ENCODE measurements at regions not wholly inside any gene's neighbourhood (a gene's known extent, or its start where the extent isn't known, plus 50 kb on each side); places are given as distances from the start of the nearest gene placed in this dataset.

DNA sequence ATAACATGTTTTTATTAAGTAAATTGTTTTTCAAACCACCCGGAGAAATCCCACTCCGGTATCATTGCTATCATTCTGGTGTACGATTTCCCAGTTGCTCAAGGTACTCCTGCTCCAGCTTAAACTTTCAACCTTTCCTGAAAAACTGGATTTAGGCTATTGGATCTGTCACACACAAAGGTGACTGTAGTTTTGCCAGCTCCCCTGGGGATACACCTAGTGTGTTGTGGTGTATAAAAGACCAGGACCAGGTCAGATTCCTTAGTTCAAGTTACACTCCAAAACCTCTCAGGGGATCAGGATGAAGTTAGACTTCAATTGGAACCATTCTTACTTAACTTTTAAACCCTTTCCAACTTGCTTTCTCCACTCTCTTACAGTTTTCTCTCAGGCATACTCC, 303.9 kb downstream of the NOVA1 start:
- DNase-seq, result no peak

- DNase-seq, result no peak
Observed at GRCh38 chr14:26289891-26290486, 307.8 kb downstream of the NOVA1 start.

DNA sequence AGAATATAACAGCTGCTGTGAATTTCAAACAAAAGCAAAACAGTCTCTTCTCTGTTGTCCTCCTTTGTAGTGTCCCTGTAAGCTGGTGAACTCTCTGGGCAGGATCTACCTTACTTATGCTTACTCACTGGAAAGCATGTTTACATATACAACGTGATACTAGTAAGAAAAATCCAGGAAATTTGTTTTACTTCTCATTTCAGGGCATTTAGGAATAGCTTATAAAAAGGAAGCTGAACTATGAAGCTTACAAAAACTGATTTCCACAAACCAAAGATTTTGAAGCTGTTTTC, 311.0 kb downstream of the NOVA1 start:
- no peak for DNase-seq

GRCh38 chr14:26286081-26286912, 311.5 kb downstream of the NOVA1 start:
- DNase-seq, result no peak

DNA sequence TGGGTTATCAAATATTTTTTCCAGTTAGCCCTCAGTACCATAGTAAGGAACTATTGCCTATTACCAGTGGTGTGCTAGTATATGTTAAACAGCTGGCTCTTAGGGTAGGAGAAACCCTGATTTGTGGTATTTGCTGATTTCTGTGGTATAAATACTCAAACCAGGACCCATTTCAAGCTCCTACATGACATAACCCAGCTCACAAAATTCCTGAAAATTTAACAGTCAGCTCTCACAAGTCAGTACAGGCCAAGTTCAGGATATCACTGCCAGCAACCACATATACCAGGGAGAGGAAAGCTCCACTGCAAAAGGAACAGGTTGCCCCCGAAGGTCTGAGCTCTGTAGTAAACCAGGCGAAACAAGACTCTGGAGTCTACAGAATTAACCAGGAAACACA, 315.3 kb downstream of the NOVA1 start:
- DNase-seq, result peak; percentile 34

- peak; percentile 57 for DNase-seq
Observed at GRCh38 chr14:26282011-26282410, 315.8 kb downstream of the NOVA1 start.

DNA sequence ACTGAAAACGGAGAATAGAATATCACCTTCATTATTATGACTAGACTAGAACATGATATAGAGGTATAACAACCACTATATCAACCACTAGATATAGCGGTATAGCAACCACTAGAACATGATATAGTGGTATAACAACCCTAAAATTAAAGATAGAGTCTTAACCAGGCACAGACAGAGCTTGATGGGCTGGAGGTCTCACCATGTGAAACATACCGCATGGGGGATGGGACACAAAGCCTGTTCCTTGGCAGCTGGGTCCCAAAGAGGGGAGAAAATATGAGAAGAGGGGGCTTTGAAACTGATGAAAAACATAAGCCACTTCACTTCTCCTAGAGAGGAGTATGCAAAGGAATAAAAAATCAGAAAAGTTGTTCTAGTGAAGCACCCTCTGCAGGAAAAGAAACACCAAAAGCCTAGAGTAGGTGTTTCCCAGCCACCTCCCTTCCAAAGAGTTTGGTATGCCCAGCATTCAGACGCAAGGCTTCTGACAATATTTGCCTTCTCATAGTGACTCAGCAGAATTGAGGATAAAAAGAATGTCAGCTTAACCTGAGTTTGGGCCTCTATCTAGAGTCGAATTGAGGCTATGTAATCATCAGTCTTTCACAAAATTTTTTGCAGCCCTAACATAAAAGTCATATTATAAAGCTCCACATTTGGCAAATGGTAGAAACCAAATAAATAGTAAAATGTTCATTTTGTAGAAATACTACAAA, 316.4 kb downstream of the NOVA1 start:
- DNase-seq, result peak; percentile 63

GRCh38 chr14:26276757-26277156, 321.1 kb downstream of the NOVA1 start:
- peak; percentile 36 for DNase-seq

- DNase-seq, result no peak
Observed at GRCh38 chr14:26265170-26265685, 332.6 kb downstream of the NOVA1 start.

GRCh38 chr14:26261368-26262122, 336.3 kb downstream of the NOVA1 start:
- no peak for DNase-seq

- DNase-seq, result peak; percentile 25
Observed at GRCh38 chr14:26255213-26255612, 342.6 kb downstream of the NOVA1 start.

- no peak for DNase-seq
Observed at GRCh38 chr14:26252176-26252575, 345.7 kb downstream of the NOVA1 start.

- DNase-seq, result peak; percentile 14
Observed at GRCh38 chr14:26233118-26233517, 364.7 kb downstream of the NOVA1 start.

GRCh38 chr14:26218861-26219260, 379.0 kb downstream of the NOVA1 start:
- DNase-seq, result no peak

GRCh38 chr14:26217778-26218177, 380.1 kb downstream of the NOVA1 start:
- no peak for DNase-seq

- DNase-seq, result no peak
Observed at GRCh38 chr14:26216786-26217185, 381.0 kb downstream of the NOVA1 start.

DNA sequence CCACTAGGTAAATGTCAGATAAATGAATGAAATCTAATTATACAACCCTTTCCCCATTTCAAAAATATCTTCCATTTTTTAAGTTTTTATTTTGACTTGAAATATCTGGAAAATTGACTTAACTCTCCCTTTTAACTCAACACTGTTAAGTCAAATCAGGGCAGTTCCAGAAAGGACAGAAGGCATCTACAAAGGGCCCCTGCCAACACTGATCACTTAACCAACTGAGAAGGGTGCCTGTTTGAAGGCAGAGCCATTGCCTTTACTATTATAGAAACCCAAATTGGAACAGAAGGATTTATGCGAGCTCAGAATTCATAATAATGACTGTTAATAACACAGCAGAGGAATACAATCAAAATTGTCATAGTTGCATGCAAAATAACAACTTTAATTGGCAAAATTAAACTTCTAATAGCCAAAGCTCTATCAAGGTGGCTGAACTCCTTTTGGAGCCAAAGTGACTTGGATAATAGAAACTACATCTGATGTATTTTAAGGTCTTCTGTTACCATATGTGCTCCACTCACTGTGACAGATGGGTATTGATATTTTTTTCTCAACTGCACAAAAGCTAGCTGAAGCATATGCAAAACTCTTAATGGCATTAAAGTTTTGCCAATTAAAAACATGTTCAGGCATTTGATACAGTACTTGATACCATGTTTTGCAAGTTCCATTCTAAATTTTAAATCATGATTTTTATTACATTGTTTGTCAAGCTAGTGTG, 383.8 kb downstream of the NOVA1 start:
- no peak for DNase-seq

DNA sequence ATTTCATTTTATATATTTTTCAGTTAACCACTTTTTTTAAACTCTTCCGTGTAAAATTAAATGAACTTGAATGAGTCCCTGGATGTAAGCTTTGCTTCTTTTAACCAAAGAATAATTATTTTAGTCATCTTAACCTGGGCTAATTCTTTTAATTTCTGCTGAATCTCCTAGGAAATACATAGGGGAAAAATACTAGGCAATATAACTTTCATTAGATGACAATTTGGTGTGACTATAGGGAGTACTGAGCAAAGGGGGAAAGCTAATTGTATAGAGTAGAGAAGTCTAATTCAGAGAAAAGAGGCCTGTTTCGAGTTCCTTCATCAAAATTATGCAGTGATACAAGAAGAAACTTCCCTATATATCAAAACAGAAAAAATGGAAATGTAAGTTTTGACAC, 388.1 kb downstream of the NOVA1 start:
- no peak for DNase-seq

DNA sequence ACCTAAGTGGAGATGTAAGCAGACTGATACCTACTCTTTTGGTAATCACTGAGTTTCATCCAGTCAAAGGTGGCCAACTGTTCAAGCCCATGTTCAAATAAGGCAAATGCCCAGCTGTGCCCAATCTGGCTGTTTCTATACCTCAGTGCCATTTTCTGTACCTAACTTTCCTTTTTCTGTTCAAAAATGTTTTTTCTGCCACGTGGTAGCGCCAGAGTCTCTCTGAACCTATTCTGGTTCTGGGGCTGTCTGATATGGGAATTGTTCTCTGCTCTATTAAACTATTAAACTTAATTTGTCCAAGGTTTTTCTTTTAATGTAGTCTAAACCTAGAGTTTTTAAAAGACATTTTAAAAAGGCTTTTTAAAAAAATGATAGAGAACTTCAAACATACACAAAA, 391.2 kb downstream of the NOVA1 start:
- DNase-seq, result no peak

DNA sequence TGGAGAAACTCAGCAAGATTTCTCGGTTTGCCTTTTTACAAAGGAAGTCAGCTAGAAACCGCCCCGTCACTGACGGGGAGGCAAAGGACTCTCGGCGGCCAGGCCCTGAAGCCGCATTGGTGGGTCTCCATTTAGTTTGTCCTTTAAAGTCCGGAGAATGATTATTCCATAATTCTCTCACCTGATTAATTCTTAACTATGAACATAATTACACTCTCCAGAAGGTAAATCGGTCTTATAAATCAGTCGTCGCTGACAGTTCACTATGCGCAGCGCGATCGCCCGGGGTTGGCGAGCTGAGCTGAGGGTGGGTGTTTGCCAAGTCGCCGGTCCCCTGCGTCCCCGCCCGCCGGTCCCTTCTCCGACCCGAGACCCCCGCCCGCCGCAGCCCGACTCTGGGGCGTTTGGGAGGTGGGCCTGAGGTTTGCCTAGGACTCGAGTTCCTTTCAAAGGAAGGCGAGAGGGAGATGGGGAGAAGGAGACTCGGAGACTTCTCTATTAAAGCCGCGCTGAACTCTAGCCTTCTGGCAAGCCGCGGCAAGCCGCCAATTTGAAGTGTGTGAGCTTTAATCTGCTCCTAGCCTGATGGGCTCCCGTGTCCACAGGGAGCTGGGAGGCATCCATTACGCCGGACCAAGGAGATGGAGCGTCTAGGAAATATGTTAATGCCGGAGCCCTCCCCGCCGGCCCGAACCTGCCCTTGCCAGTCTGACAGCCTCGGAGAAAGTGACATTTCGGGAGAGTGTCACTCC, 392.9 kb downstream of the NOVA1 start:
- peak; percentile 51 for DNase-seq

DNA sequence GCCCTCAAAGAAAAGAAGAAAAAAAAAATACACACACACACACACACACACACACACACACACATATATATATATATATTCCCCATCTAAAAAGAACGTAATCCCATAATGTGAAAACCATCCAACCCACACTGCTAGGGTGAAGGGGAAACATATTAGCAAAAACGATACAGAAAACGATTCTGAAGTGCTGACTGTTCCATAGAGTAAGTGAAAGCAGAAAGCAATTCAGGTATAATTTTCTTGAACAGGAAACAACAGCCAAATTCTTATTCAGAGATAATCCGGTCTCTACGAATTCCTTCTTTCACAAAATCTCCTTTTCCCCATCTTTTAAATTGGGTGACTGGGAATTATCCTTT, 393.5 kb downstream of the NOVA1 start:
- no peak for DNase-seq

DNA sequence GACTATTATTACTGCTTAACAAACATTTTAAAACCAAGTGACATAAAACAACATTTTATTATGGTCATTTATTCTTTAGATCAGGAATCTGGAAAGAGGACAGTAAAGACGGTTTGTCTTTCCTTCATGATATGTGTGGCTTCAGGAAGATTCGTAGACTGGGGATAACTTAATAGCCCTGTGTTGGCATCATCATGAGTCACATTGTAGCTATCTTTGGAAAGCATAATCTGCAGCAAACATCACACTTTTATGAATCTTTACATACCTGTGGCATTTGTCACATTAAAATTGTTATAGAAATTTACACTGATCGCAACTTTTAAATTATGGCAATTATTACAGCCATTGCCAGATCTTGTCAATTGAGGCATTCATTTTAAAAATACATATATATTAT, 397.1 kb downstream of the NOVA1 start:
- DNase-seq, result no peak

All from NCI-H69 (cell line).